Natural killer cell (primary cell): ENCODE measurements at regions not wholly inside any gene's neighbourhood (a gene's known extent, or its start where the extent isn't known, plus 50 kb on each side); places are given as distances from the start of the nearest gene placed in this dataset.

Experiments used
- ATAC-seq, 3 donors: fragments of 150-1000 bp in 2 of 3; fragments of 200-7000 bp in 1 of 3; cut with Tn5 transposase; 1 replicate in 1 of 3; 2 replicates in 2 of 3; pipeline ENCODE4 v1.10.0; 2021; ENCODE audit warnings: mild to moderate bottlenecking in 2 of 3, moderate library complexity in 2 of 3
- DNase-seq, 2 donors: peaks; one replicate each; pipeline versions ENCODE4 v3.0.0 to v3.0.0-alpha.2; 2013 to 2021; ENCODE audit warnings: mixed read lengths in 1 of 2
- H3K27ac ChIP-seq: one replicate; pipeline ENCODE4 v1.5.1; 2013; ENCODE audit warnings: mild to moderate bottlenecking, low read length
- H3K27me3 ChIP-seq: one replicate; pipeline ENCODE4 v1.6.1; 2013; ENCODE audit warnings: low read length; ENCODE audit not compliant: control insufficient read depth, insufficient read depth
- H3K36me3 ChIP-seq: one replicate; pipeline ENCODE4 v1.6.1; 2013; ENCODE audit warnings: low read length; ENCODE audit not compliant: control insufficient read depth, insufficient read depth
- H3K4me1 ChIP-seq: one replicate; pipeline ENCODE4 v1.6.1; 2013; ENCODE audit warnings: low read length; ENCODE audit not compliant: control insufficient read depth, insufficient read depth
- H3K4me3 ChIP-seq: one replicate; pipeline ENCODE4 v1.5.1; 2013; ENCODE audit warnings: low read length
- H3K9me3 ChIP-seq: one replicate; pipeline ENCODE4 v1.6.1; 2013; ENCODE audit warnings: low read length; ENCODE audit not compliant: control insufficient read depth, insufficient read depth
- H3K27ac Mint-ChIP-seq, 2 donors: one replicate each; pipeline ENCODE4 v1.8.0; 2022; ENCODE audit warnings: mild to moderate bottlenecking in 2 of 2, mixed read lengths in 2 of 2, moderate library complexity in 1 of 2
- H3K27me3 Mint-ChIP-seq, 2 donors: one replicate each; pipeline ENCODE4 v1.8.0; 2022; ENCODE audit warnings: low read depth in 2 of 2, mixed read lengths in 2 of 2
- H3K36me3 Mint-ChIP-seq: one replicate; pipeline ENCODE4 v1.8.0; 2022; ENCODE audit warnings: mixed read lengths
- H3K4me1 Mint-ChIP-seq, 2 donors: one replicate each; pipeline ENCODE4 v1.8.0; 2022; ENCODE audit warnings: mixed read lengths in 2 of 2
- H3K4me3 Mint-ChIP-seq: one replicate; pipeline ENCODE4 v1.8.0; 2022; ENCODE audit warnings: mild to moderate bottlenecking, moderate library complexity, mixed read lengths
- H3K9me3 Mint-ChIP-seq, 2 donors: one replicate each; pipeline ENCODE4 v1.8.0; 2022; ENCODE audit warnings: mixed read lengths in 2 of 2
- CTCF ChIP-seq: fragments of 200-600 bp; IDR thresholded peaks from one replicate; pipeline ENCODE4 v1.8.0; 2022; ENCODE audit warnings: antibody characterized with exemption
- WGBS: methylation state at CpG from one replicate; pipeline ENCODE4 v1.1.7; 2013; ENCODE audit warnings: missing lambda C conversion rate; ENCODE audit not compliant: insufficient coverage; 5-methylcytosine and 5-hydroxymethylcytosine counted together
- intact Hi-C: fragments of 100-400 bp; cut with micrococcal nuclease; formaldehyde crosslinking; loops from one replicate; pipeline ENCODE4 v1.14.2; 2022

GRCh38 chr5:133783481-133783880 lies 171.1 kb upstream of the FSTL4 start:
- Mint-ChIP-seq H3K9me3 (no peaks in the 10 kb centered on the region), H3K4me3 (no peak overlapping the region), H3K27ac (no peak overlapping the region), H3K36me3 (no peaks in the 10 kb centered on the region), H3K27me3 (no peaks in the 10 kb centered on the region), H3K4me1 (no peaks in the 10 kb centered on the region)
- intact Hi-C loops = no loop called here
- WGBS = 64% methylated on average over 5 of the region's 5 CpGs
- ATAC-seq (no peak), DNase-seq (no peak)
- TF ChIP-seq CTCF = no peak
- Histone ChIP-seq H3K4me3 (no peak overlapping the region), H3K36me3 (no peaks in the 10 kb centered on the region), H3K4me1 (no peaks in the 10 kb centered on the region), H3K27me3 (no peaks in the 10 kb centered on the region), H3K27ac (no peak overlapping the region), H3K9me3 (no peaks in the 10 kb centered on the region)

- H3K27me3 ChIP-seq = no peaks in the 10 kb centered on the region
- no peak overlapping the region for H3K4me3 Mint-ChIP-seq
- H3K27ac Mint-ChIP-seq = no peak overlapping the region
- H3K4me1 Mint-ChIP-seq = no peaks in the 10 kb centered on the region
- no peak overlapping the region for H3K27ac ChIP-seq
- no peaks in the 10 kb centered on the region for H3K9me3 Mint-ChIP-seq
- DNase-seq (no peak), ATAC-seq (no peak)
- intact Hi-C loops = no loop called here
- H3K36me3 Mint-ChIP-seq = no peaks in the 10 kb centered on the region
- H3K4me3 ChIP-seq = no peak overlapping the region
- H3K27me3 Mint-ChIP-seq = no peaks in the 10 kb centered on the region
- no peaks in the 10 kb centered on the region for H3K9me3 ChIP-seq
- H3K36me3 ChIP-seq = no peaks in the 10 kb centered on the region
- H3K4me1 ChIP-seq = no peaks in the 10 kb centered on the region
- 88% methylated on average over 5 of the region's 5 CpGs for WGBS
- TF ChIP-seq CTCF = no peak
These were observed 170.4 kb upstream of the FSTL4 start for GRCh38 chr5:133782736-133783135.

- no peaks in the 10 kb centered on the region for H3K9me3 Mint-ChIP-seq
- intact Hi-C loops = no loop called here
- Histone ChIP-seq H3K9me3 (no peaks in the 10 kb centered on the region), H3K4me3 (no peak overlapping the region), H3K36me3 (no peaks in the 10 kb centered on the region), H3K27ac (no peak overlapping the region), H3K27me3 (no peaks in the 10 kb centered on the region), H3K4me1 (no peaks in the 10 kb centered on the region)
- H3K4me1 Mint-ChIP-seq = no peaks in the 10 kb centered on the region
- 86% methylated on average over 4 of the region's 4 CpGs for WGBS
- H3K36me3 Mint-ChIP-seq = no peaks in the 10 kb centered on the region
- H3K27me3 Mint-ChIP-seq = no peaks in the 10 kb centered on the region
- DNase-seq (no peak), ATAC-seq (no peak)
- no peak for TF ChIP-seq CTCF
- H3K27ac Mint-ChIP-seq = no peak overlapping the region
- H3K4me3 Mint-ChIP-seq = no peak overlapping the region
These were observed 169.3 kb upstream of the FSTL4 start for GRCh38 chr5:133781436-133782225.
